Globus pallidus (tissue), 1 donor: ENCODE measurements at regions not wholly inside any gene's neighbourhood (a gene's known extent, or its start where the extent isn't known, plus 50 kb on each side); places are given as distances from the start of the nearest gene placed in this dataset.

Source experiments
- DNase-seq: peaks from one replicate; pipeline ENCODE4 v3.0.0-alpha.2; 2015; ENCODE audit warnings: low spot score

DNA sequence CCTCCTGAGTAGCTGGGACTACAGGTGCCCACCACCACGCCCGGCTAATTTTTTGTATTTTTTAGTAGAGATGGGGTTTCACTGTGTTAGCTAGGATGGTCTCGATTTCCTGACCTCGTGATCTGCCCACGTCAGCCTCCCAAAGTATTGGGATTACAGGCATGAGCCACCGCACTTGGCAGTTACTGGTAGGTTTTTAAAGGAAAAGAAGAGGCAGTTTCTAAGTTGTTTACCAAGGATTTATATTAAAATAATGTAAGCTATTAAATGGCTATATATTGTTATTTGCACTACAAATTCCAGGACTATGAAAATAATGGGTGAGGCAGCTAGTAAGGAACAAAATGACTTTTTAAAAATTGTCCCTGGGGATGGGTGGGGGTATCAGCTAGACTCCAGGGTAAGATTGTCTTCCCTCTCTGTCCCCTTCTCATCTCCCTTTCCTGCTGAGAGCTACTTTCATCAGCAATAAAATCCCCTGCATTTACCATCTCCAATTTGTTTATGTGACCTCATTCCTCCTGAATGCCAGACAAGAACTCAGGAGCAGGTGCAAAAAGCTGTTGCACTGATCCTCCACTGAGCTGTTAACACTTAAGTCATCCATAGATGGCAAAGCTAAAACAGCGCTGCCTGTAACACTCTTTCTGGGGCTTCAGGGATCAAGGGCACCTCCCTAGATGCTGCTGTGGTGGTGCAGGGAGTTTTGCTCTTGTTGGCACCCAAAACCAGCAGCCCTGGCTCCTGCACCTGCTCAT, 165.2 kb downstream of the ZPLD1 start:
- DNase-seq = no peak

DNA sequence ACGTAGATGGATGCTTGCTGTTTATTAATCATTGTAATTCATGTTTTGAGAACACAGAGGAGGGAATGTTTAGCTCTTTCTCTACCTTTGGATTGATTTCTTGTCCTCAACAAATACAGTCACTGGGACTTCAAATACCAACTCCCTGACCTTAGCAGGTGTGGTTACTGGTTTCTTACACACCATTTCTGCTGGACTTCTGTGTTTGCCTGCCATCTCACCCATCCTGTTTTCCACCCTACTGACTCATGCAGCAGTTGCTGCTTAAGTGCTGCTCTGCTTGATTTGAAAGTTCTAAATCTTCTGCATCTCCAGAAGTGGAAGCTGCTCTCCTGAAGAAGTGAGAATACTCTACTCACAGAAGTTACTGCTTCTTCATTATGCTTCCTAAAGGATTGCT, 170.3 kb downstream of the ZPLD1 start:
- no peak for DNase-seq

DNA sequence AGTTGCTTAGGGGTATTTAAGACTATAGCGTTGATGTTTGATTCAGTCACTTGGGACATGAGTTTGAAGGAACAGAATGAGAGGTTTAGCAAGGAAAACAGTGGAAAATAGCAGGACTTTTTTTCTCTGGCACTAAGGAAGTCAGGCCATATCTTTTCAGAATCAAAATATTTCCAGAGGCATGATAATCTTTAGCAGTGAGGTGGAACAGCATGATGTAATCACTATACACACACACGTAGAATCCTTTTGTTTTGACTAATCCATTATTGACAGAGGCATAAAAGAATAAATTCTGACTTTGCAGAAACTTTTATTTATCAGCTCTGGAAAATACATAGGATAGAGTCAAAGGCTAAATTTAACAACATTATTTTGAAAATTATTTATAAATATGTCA, 174.1 kb downstream of the ZPLD1 start:
- no peak for DNase-seq

DNA sequence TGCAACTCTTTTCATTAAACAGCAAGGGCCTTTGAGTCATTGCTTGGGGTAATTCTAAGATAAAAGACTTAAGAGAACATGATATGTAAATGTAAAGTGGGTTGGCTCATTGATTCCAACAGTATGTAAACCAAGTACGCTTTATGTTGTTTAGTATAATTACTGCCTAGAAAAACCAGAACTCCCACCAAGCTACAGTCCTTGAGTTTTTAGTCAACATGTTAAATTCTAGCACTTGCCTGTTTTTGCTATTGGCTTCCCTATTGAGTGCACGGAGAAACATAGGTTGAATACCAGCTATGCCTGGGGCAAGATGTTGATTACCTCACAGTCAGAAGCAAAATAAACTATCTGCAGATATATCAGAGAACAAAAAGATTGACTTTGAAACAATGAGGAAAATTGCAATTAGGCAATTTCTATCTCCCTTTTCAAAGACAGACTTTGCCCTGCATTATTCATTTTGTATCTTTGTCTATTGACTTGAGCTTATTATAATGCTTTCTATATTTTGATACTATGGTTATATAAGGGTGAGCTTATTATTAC, 179.3 kb downstream of the ZPLD1 start:
- DNase-seq = no peak

DNA sequence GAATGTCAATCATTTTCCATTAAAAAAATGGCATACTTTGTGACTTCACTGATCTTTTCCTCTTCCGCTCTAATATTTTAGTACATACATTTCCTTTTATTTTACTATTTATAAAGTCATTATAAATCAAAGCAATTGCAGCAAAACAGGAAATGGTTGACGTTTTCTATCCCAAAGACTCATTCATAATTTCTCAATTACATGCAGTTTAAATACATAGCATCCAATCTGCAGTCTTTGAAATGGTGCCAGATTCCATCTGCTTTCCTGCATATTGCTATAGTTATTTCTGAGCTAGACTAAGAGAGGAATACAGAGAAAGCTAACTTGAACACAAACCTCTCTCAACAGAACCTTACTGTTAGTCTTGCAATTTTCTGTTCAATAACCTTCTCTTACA, 179.8 kb downstream of the ZPLD1 start:
- no peak for DNase-seq

DNA sequence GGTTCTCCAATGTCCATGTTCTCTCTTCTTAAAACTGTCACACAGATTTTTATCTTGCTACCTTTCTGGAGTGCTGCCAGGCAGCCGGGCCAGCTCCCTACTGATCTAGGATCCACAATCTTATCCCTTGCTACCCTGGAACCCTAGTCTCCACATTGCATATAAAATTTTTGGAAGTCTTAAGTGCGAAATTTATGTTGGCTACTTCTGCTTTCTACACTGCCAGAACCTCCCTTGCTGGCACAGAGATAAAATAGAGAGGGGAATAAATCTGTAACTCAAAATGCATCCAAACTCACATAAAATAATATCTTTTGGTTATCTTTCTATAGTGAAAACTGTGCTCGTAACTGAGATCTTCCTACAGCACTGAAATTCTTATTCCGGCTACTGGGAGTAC, 182.6 kb downstream of the ZPLD1 start:
- DNase-seq = no peak

DNA sequence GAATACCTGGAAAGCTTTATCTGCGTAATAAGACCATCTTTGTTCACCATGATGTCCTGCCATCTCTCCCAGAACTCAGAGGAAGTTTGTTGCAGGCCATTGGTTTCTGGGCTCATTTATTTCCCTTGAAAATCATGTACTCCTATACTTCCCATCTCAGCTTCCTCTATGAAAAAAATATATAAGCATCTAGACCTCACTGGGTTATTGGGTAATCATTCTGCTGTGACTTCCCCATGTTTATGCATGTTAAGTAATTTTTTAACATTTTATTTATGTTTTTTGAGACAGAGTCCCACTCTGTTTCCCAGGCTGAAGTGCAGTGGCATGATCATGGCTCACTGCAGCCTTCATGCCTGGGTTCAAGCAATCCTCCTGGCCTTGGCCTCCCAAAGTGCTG, 184.5 kb downstream of the ZPLD1 start:
- DNase-seq = no peak

DNA sequence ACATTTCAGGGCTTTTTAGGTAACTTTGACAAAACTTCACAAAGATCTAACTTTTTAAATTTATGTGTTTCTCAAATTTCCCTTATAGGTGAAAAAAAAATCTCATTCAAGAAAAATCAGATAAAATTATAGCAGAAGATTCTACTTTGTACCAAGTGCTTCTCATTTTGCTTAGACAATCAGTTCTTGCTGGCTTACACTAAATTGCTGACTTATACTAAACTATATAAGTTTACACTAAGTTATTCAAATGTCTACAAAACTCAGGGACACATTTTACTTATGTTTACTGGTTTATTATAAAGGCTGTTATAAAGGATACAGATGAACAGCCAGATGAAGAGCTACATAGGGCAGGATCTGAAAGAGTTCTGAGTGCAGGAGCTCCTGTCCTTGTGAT, 195.1 kb downstream of the ZPLD1 start:
- no peak for DNase-seq

DNA sequence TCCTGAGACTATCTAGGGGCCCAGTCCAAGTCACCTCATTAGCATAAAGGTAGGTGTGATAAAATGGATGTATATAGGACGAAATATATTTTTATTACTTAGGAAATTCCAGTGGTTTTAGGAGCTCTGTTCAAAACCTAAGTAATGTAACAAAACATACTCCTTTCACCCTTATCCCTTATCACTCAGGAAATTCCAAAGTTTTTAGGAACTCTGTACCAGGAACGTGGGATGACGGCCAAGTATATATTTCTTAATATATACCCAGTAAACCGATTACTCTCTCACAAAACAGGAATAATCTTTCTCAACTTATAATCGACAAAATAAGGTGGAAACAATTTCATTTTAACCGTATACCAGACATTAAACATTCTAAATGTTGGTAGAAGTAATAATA, 195.7 kb downstream of the ZPLD1 start:
- DNase-seq = no peak

DNA sequence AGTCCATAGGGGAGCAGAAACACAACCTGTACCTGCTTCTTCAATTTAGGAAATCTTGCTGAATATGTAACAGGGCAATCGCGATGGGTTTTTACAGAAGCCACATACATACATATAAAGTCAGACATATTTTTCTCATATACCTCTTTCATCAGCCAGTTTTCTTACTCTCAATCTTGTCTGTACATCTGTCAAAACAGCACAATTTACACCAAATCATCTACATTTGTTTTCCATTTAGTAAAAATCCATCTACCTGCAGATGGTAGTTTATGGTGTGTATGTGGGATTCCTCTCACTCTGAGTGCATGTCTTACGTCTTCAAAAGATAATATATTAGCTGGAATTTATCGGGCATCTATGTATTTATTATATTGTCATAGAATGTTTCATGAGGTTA, 208.7 kb downstream of the ZPLD1 start:
- no peak for DNase-seq

DNA sequence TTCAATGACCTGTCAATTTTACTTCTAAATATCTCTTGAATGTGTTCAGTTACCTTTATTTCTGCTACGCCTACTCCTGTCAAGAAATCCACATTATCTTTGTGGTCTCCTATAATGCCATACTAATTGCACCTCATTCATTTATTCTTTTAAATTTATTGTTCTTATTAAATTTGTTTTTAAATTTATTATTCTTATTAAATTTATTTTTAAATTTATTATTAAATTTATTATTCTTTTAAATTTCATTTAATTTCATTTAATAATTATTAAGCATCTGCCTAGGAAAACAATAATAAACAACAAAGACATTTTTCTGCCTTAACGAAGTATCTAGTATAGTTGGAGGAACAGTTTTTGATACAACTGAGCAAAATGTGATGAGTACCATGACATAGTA, 211.7 kb downstream of the ZPLD1 start:
- no peak for DNase-seq

DNA sequence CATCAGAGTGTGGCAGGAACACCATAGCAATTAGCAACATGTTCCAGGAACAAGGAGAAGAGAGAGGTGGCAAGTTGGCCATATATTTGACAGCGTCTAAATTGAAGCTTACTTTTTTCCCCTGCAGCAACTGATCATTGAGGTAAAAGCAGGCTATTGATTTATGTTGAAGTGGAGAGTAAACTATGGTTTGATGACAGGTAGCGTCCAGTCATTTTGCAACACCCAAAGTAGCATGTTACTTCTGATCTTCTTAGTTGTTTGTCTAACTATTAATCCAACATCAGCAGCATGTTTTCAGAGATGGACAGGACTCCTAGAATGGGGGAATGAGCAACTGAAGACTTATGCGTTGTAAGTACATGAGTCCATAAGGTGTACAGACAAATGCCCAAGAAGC, 225.8 kb downstream of the ZPLD1 start:
- DNase-seq = no peak

DNA sequence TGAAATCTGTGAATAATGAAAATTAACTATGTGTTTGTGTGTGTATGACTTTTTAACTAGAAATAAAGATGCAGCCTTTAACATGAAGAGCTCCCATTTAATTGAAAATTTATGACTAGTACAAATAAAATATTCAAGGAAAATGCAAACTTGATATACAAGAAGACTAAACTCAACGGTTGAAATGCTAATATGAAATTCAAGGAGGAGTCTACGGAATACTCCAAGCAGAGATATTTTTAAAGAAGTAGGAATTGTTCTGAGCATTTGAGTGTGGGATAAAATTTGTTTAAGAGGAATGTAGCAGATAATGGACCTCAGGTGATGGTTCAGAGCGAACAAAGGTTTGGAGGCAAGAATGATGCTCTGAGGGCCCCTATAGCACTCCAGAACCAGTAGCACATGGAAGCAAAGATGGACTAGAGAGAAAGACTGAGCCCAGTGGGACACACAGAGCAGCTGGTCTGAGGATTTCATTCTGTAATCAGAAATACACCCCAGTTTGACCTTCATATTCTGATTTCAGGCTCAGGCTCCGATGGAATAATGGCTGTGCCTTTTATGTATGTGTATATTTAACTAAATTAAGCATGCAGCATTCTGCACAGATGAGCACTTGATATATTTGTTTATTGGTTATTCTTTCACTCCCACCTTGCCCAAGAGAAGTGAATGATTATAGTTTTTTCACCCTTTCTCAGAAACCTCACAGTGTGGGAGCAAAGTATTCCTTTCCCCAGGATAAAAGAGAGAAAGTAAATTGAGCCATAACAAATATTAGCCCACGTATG, 227.1 kb downstream of the ZPLD1 start:
- no peak for DNase-seq

DNA sequence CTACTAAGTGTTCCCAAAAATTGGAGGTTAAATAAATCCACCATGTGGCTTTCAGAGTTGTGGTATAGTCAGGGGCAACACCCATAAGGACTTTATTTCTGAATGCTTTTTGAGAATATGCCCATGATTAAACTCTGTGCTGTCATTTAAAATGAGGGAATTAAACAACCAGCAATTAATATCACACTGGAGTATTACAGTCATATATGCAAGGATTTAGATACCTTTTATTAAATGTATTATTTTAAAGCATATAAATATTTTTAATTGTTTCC, 227.6 kb downstream of the ZPLD1 start:
- DNase-seq = no peak

DNA sequence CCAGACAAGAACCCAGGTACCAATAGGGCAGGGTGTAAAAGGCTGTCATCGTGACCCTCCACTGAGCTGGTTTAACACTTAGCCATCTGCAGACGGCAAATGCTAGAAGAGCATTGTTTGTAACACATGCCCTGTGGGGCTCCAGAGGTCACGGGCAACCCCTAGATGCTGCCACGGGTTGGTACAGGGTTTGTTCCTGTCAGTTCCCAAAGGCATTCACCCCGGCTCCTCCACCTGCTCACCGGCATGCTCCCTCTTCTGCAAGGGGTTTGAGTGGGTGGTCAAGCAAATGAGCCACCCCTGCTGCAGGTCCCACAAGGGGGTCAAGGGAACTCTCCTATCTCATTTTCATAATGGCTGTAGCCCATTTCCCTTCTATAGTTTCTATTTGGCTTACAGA, 229.3 kb downstream of the ZPLD1 start:
- no peak for DNase-seq

DNA sequence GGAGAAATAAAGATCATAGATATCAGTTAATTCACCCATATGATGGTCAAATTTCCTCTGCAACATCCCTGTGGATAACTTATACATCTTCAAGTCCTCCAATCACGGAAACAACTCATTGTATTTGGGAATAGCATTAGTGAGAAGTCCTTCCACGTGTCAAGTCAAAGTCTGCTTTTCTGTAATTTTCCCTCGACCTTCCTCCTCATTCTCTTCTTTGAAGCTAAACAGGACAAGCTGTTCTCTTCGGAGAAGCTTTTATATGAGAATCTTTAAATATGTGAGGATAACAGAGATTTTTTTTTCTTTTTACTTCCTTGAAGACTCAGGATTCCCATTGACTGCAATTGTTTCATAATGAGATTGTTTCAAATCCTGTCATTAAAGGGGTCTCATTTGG, 230.4 kb downstream of the ZPLD1 start:
- DNase-seq = no peak

DNA sequence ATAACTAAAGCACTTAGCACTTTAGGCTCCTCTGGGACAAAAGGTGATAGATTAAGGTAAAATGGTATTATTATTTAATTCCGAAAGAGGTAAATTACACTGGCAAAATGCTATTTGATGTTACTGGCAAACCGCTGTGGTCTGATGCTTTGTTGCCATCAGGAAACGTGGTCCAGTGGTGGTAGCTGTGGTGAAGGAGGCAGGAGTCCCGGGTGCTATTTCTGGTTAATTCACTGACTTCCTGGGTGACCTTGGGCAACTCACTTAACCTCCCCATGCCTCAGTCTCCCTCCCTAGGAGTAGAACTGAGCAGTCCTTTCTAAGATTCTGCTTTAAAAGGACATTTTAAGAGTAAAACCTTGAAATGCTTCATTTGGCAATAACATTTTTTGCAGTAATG, 233.4 kb downstream of the ZPLD1 start:
- DNase-seq = no peak

DNA sequence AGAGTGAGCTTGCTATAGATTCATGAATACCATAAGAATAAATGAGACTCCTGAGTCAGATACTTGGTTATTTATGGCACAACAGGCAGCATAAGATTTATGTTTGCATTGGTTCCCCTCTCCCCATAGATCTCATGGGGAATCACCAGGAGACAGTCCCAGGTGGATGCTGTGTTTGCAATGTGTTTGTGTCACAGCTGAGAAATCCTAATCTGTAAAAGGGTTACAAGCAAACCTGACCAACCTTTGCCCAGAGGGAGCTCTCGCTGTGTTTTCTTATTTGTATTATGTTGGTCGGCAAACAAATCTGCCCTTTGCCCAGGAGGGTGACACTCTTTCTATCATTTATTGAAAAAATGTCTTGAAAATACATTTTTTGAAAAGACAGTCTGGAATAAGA, 236.2 kb downstream of the ZPLD1 start:
- DNase-seq = no peak

DNA sequence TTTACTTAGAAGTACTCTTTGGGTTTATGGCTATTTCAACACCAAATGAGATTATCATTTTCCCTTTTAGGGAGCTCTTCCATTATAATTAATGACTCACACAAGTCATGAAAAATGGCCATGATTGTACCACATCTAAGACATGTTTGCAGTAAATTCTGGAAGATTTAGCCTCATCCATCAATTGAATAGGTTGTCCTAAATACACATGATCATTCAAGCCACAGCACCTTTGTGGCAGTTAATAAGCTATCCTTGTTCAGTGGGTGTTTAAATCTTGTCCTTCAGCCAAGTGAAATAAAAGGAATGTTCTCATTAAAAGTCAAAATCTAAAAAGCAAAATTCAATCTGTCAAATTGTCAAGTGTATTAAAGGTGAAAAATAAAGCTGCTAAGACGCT, 237.5 kb downstream of the ZPLD1 start:
- DNase-seq = no peak

DNA sequence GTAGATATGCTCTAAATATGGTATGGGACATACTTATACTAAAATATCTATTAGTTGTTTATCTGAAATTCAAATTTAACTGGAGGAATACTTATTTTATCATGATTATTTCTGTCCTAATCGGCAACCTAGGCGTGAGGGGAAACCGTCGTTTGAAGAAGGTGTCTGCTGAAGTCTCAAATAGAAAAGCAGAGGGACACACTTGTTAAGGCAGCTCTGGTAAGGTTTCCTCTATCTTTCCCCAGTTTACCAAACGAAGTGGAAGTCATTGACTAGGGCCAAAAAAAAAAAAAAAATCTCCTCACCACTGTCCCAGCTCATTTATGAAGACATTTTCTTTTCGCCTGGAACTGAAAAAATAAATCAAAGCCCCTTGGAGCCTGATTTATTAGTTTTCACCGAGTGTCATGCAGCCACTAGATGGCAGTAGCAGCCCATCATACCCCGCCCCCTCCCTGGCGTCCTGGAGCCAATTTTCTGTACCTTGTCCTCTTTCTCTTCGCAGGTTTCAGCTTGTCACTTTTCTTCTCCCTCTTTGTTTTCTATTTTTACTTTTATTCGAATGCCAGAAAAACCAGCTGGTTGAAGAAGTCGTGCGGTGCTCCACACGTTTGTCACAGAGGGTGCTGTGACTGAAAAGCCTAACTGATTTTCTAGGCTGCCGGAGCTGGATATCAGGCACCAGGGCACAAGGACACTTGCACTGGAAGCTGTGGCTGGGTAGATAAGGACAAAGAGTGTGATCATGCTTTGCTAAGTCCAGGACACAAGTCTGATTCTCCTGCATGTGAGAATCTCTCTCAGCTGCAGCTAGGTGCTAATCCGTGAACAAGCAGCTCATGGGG, 238.7 kb downstream of the ZPLD1 start:
- peak; percentile 48 for DNase-seq

DNA sequence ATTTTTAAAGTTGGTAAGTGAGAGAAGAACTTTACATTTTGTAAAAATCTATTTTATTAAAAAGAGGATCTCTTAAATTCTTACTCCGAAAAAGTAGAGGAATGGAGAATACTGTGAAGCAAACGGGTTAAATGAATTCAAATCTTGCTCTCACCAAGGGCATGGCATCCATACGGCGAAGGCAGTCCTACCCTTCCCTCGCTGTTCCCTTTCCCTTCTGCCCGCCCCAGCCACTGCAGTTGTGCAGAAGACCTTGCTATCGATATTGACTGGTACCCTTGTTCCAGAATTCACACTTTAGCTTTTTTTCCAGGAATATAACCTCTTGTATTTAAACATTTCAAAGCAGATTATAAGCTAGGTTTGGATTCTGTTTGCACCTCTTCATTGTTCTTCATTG, 239.5 kb downstream of the ZPLD1 start:
- no peak for DNase-seq

DNA sequence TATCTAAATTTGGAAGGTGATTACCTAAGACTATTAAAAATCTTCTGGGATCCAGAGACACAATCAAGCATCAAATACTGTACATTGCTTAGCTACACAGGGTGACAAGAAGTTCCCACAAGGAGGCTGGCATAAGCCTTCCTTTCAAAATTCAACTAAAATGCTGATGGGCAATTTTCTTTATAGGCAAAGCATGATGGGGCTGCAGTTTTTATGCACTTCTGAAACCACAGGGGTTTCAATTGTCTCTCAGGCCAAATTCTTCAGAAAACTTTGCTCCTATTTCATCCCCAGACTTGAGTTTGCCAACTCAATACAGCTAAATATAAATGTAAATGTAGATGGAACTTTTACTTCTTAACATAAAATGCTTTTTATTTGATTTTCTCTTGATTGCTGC, 241.6 kb downstream of the ZPLD1 start:
- DNase-seq = no peak

DNA sequence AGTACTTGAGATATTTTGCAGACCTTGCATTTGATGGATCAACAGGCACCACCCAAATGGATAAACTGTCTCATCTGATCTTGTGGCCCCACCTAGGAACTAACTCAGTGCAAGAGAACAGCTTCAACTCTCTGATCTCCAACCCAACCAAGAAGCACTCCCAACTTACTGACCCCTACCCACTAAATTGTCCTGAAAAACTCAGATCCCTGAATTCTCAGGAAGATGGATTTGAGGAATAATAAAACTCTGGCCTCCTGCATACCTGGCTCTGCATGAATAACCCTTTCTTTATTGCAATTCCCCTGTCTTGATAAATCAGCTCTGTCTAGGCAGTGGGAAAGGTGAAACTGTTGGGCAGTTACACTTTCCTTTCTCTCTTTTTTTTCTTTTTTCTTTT, 247.9 kb downstream of the ZPLD1 start:
- DNase-seq = no peak
